Calu3 (cell line): ENCODE measurements at regions not wholly inside any gene's neighbourhood (a gene's known extent, or its start where the extent isn't known, plus 50 kb on each side); places are given as distances from the start of the nearest gene placed in this dataset.
"Not testable (repeated sequence)": the region's sequence is repeated elsewhere in the genome, so short reads cannot be mapped to it uniquely, and the experiment has no call there.

Experiments used
- BruUV-seq: library from RNA; stranded (reverse); fragments of 400-500 nt; replicated peaks from 2 replicates; lab custom pipeline; 2021; lab: Mats Ljungman, UMichigan
- CTCF ChIA-PET: fragments of 300-600 bp; sonication (Branson Sonifier 250); formaldehyde crosslinking; loops from one replicate; lab custom pipeline; 2022; ENCODE audit warnings: antibody characterized with exemption; lab: Charles Lee
- DNase-seq: peaks from one replicate; pipeline ENCODE4 v3.0.0; 2022
- H3K27ac Mint-ChIP-seq: one replicate; pipeline ENCODE4 v1.8.0; 2022; ENCODE audit warnings: mixed read lengths; ENCODE audit not compliant: unreplicated experiment
- H3K27me3 Mint-ChIP-seq: one replicate; pipeline ENCODE4 v1.8.0; 2022; ENCODE audit warnings: mixed read lengths; ENCODE audit not compliant: unreplicated experiment
- H3K36me3 Mint-ChIP-seq: one replicate; pipeline ENCODE4 v1.8.0; 2022; ENCODE audit warnings: mild to moderate bottlenecking, moderate library complexity, mixed read lengths; ENCODE audit not compliant: insufficient read depth, unreplicated experiment
- H3K4me1 Mint-ChIP-seq: one replicate; pipeline ENCODE4 v1.8.0; 2022; ENCODE audit warnings: mild to moderate bottlenecking, low read depth, mixed read lengths; ENCODE audit not compliant: unreplicated experiment
- H3K4me3 Mint-ChIP-seq: one replicate; pipeline ENCODE4 v1.8.0; 2022; ENCODE audit warnings: mild to moderate bottlenecking, low read depth, moderate library complexity, mixed read lengths; ENCODE audit not compliant: unreplicated experiment
- H3K9me3 Mint-ChIP-seq: one replicate; pipeline ENCODE4 v1.8.0; 2022; ENCODE audit warnings: low read depth, mixed read lengths; ENCODE audit not compliant: unreplicated experiment
- CTCF ChIP-seq: fragments of 200-600 bp; IDR thresholded peaks from one replicate; pipeline ENCODE4 v1.8.0; 2022; ENCODE audit warnings: antibody characterized with exemption; ENCODE audit not compliant: unreplicated experiment
- intact Hi-C: fragments of 100-400 bp; cut with micrococcal nuclease; formaldehyde crosslinking; loops from one replicate; pipeline ENCODE4 v1.10.0; 2022; ENCODE audit not compliant: unreplicated experiment

GRCh38 chr12:131444220-131445164 is 266.4 kb upstream of the SFSWAP start:
- no peak for TF ChIP-seq CTCF
- no TSS peak for BruUV-seq
- H3K4me3 Mint-ChIP-seq, result no peak overlapping the region
- no peak for DNase-seq
- intact Hi-C loops, result no loop called here
- no peaks in the 10 kb centered on the region for H3K4me1 Mint-ChIP-seq
- H3K27ac Mint-ChIP-seq, result no peak overlapping the region
- peaks cover 56% of the 10 kb centered on the region for H3K27me3 Mint-ChIP-seq
- H3K9me3 Mint-ChIP-seq, result no peaks in the 10 kb centered on the region
- CTCF ChIA-PET, result interaction anchor here (1.2 kb wide), 1 partner anchor 7 kb away, joined by 3 read pairs; no protein-coding TSS in a partner anchor
- no peaks in the 10 kb centered on the region for H3K36me3 Mint-ChIP-seq

GRCh38 chr12:131445184-131445774 is 265.6 kb upstream of the SFSWAP start:
- Mint-ChIP-seq H3K27ac (no peak overlapping the region), H3K4me3 (no peak overlapping the region), H3K9me3 (no peaks in the 10 kb centered on the region), H3K4me1 (no peaks in the 10 kb centered on the region), H3K27me3 (peaks cover 62% of the 10 kb centered on the region), H3K36me3 (no peaks in the 10 kb centered on the region)
- CTCF ChIA-PET, result interaction anchor here (1.2 to 1.6 kb wide), 2 partner anchors 8 to 9 kb away, joined by 3 read pairs; no protein-coding TSS in a partner anchor
- no peak for DNase-seq
- TF ChIP-seq CTCF, result no peak
- intact Hi-C loops, result no loop called here
- BruUV-seq, result no TSS peak

GRCh38 chr12:131445795-131446194 is 265.1 kb upstream of the SFSWAP start:
- TF ChIP-seq CTCF, result no peak
- H3K27ac Mint-ChIP-seq, result no peak overlapping the region
- no TSS peak for BruUV-seq
- intact Hi-C loops, result no loop called here
- no peak for DNase-seq
- CTCF ChIA-PET, result interaction anchor here (1.2 to 1.6 kb wide), 2 partner anchors 9 kb away, joined by 3 read pairs; no protein-coding TSS in a partner anchor
- no peak overlapping the region for H3K4me3 Mint-ChIP-seq
- peaks cover 64% of the 10 kb centered on the region for H3K27me3 Mint-ChIP-seq
- no peaks in the 10 kb centered on the region for H3K4me1 Mint-ChIP-seq
- no peaks in the 10 kb centered on the region for H3K36me3 Mint-ChIP-seq
- H3K9me3 Mint-ChIP-seq, result no peaks in the 10 kb centered on the region

GRCh38 chr12:131447636-131448035 is 263.3 kb upstream of the SFSWAP start:
- H3K4me1 Mint-ChIP-seq, H3K36me3 Mint-ChIP-seq, H3K4me3 Mint-ChIP-seq, BruUV-seq, intact Hi-C loops, CTCF ChIA-PET, DNase-seq, H3K27ac Mint-ChIP-seq, H3K9me3 Mint-ChIP-seq: not testable (repeated sequence)
- peaks cover 70% of the 10 kb centered on the region for H3K27me3 Mint-ChIP-seq
